ENCODE measurements at regions not wholly inside any gene's neighbourhood (a gene's known extent, or its start where the extent isn't known, plus 50 kb on each side); places are given as distances from the start of the nearest gene placed in this dataset.
"Not testable (repeated sequence)": the region's sequence is repeated elsewhere in the genome, so short reads cannot be mapped to it uniquely, and the experiment has no call there.

DNA sequence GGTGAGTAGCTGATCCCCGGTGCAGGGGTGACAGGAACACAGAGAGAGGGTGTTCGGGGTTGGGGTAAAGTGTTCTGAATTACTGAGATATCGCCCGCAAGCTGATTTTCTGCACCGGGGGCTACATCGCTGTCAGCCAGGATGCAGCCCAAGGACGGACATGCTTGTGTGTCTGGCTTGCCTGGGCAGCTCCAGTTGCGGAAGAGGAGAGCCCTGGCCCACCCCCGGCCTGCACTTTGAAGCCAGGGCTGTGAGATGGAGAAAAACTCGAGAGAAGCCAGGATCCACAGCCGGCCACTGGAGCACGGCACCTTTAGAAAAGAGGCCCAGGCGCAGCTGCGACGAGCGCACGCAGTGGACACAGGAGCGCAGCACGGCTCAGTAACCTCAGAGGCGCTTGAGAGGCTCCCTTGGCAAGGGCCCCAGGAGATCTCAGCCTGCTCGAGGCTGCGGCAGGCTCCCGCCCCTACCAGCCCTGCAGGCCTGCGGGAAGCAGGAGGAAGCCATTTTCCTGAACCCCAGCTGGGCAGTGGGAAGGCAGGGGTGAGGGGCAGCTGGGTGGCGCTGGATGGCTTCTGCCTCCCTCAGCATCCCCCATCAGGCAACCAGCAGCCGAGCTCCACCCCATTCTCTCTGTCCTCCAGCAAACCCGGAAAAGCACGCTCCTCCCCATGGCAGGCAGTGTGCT lies 59.2 kb downstream of the C9orf50 start:
- peak; percentile 32 for DNase-seq

DNA sequence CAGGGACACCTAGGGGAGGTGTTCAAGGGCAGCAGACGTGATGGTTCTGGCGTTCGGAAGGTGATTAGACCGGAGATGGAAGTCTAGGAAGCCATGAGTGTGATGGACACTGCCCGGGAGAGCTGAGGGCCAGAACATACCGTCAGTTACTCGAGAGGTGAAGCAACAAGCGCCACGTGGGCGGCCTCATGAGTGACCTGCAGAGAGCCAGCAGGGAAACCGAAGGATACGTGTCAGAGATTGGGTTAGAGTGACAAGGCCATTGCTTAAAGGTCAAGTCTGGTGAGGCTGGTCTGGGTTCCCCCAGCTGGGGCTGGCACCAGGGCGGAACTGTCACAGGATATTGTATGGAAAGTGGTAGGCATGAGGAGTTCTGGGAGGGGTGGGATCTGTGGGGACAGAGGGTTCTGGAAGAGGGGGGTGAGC lies 60.0 kb downstream of the C9orf50 start:
- DNase-seq = no peak

DNA sequence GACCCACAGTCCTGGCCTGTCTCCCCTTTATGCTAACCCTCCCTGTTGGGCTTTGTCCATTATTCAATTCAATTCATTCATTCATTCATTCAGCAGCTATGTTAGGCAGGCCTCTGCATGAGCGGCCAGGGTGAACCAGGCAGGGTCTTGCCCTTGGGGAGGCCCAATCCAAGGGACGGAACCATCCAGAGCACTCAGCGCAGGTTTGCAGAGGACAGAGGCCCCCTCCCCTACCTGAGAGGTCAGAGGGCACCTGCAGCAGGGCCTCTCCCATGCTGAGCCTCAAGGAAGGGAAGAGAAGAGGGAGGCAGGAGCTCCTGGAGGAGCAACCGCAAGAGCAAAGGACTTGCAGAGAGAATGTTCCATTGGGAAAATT lies 61.4 kb downstream of the C9orf50 start:
- no peak for DNase-seq

DNA sequence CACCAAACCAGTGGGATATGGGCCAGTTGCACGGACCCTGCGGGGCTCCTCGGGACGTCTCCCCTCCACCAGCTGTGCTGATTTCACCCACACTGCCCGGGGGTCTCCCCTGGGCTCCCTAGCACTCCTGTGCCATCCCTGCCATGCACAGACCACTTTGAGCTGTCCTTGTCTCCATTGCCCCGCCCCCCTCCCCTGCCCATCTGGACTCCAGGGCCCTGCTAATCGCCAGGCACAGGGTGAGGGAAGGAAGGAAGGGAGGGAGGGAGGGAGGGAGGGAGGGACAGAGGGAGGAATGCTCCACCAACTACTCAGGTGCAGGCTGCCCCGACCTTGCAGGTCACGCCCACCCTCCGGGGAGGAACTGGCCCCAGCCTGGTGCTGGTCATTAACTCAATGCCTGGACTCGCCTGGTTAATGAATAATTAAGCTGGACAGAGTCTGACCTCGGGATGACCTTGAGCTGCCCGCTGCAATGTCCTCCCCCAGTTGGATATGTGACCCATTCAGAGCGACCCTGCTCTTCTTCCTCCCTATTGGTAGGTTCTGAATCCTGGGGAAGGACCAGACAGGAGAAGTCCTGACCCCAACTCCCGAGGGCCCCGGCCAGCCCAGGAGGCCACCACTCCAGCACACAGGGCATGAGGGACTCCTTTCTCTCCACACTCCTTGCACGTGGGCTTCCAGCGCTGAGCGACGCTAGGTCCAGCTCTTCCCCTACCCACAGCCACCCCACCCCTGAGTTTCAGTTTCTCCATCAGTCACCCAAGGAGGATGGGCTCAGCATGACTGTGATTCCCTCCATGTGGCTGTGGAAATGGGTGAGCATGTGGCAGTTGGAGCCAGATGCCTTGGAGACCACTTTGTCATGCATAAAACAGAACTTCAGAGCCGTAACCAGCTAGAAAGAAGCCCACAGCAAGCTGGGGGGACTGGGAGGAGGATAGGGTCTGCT lies 62.1 kb downstream of the C9orf50 start:
- DNase-seq = peak; percentile 54

DNA sequence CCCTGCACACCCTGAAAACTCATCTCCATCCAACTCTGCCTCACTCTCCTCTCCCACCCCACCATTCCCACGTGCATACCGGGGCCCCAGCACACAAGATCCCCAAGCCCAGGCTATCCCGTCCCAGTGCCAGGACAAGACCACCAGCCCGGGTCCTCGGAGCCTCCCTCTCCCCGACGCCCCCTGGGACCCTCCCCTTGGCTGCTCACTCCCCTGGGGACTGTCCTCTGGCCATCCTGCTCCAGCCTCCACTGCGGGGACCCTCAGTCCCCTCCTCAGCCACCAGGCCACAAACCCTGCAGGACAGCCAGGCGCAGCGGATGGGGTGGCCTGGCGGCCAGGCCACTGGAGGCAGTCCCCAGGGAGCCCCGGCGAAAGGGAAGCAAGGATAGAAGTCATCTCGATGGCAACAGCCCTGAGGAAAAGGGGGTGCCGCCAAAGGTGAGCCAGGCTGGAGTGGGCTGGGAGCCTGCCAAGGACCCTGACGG lies 62.8 kb downstream of the C9orf50 start:
- no peak for DNase-seq

DNA sequence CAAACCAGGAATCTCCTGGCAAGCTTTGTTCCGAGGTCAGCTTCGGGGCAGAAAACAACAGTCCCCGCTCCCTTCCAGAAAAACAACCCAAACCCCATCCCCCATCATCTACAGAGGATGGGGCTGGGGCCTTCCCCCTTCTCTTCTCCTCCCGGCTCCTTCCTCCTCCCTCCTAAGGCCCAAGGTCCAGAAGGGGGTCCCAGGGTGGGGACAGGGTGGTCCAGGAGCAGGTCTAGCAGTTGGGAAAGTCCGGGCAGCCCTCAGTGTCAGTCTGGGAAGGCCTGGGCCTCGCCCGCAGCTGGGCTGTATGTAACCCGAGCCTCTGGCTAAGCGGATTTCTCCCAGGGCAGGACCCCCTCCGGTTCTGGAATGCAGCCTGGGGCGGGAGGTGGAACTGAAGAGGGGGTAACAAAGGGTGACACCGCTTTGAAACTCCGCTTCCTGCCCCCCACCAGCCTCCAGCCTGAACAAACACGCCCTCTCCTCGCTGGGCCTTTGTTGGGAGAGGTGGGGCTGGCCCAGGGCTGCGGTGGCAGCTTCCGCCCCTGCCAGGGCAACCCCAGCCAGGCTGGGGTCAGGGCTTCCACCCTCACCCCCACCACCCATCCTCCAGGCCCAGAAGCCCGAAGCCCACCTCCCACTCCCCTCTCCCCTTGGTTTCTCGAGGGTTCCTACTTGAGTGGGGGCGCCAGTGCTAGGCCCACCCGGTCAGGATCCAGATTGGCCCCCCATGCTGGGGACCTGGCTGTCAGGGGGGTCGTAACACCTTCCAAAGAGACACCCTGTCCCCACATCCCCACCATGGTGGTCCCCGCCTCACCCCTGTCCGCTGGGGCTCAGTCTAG lies 63.5 kb downstream of the C9orf50 start:
- peak; percentile 73 for DNase-seq

DNA sequence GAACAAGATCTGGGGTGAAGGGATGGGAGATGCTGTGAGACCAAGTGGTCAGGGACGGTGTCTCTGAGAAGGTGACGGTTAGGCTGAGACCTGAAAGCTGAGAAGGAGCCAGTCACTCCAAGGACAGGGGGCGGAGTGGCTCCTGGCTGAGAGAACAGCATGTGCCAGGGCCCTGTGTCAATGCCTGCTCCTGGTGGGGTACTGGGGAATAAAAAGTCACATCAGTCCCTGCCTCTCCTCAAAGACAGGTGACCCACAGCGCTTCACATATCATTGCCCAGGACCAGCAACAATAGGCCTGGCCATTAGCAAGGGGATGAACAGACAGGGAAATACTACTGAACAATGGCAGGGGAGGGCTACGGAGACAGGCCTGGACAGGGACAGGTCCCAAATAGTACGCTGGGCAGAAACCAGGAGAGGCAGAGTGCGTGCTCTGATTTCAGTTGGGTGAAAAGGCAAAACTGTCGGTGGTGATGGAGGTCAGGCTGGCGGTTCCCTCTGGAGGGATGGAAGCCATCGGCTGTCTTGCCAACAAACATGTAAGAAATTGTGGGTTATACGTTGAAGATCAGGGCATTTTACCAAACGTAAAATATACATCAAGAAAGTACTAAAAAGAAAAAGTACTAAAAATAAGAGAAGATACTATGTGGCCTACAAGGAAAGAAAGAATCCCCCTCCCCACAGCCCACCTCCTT lies 64.3 kb downstream of the C9orf50 start:
- DNase-seq = no peak

DNA sequence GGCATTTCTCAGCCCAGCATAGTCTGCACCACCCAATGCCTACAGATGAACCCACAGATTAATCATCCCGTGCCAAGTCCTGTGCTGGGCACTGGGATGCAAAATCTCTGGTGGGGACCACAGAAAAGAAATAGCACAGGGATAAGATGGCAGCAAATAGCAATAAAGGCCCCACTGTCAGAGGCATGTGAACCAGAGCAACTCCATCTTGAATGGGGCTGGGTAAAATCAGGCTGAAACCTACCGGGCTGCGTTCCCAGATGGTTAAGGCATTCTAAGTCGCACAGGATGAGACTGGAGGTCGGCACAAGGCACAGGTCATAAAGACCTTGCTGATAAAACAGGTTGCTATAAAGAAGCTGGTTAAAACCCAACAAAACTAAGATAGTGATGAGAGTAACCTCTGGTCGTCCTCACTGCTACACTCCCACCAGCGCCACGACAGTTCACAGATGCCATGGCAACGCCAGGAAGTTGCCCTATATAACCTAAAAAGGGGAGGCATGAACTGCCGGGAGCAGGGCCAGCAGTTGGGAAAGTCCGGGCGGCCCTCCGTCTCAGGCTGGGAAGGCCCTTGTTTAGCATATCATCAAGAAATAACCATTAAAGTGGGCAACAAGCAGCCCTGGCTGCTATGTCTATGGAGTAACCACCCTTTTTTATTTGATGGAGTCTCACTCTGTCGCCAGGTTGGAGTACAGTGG lies 65.2 kb downstream of the C9orf50 start:
- DNase-seq = no peak

DNA sequence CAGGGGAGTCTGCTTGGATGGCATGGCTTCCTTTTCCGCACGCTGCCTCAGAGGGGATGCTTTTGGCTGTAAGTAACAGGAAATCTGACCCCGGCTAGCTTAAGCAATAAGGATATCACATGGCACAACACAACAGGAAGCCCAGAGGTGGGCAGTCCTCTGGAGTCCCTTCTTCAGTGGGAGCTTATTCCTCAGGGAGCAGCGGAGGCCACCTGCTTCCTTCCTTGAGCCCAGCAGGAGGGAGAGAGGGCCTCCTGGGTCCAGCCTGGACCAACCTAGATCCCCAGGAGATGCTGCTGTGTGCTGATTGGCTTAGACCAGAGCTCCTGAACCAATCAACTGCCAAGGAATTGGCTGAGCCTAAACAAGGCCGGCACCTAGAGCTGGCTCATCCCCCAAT lies 66.3 kb downstream of the C9orf50 start:
- DNase-seq = no peak

DNA sequence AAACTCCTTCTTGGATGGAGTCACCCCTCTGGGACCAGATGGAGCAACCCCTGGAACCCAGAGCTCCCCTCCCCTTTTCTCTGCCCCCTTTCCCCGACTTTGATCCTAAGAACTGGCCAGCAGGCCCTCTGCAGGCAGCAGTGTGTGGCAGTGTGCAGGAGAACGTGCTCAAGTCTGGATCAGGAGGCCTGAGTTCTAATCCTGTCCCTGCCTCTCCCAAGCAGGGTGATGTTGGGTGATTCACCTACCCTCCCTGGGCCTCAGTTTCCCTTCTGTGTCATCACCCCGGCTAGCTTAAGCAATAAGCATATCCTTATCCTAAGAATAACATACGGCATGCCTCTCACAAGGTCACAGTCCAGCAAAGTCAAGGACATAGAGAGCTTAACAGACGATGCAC lies 67.6 kb downstream of the C9orf50 start:
- DNase-seq = no peak

DNA sequence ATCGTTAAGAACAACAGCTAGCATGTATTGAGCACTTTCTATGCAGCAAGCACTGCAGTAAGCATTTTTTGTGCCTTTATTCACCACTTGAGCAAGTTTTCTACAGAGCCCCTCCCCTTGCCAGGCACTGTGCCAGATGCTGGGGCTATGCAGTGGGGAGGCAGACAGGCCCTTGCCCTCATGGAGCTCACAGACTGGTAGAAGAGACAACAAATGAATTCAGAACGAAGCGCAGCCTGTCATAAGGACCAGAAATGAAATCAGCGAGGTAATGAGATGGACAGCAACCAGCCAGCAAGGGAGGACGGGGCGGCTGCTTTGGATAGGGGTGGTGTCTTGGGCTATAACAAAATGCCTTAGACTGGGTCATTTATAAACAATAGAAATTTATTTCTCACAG lies 68.8 kb downstream of the C9orf50 start:
- no peak for DNase-seq

DNA sequence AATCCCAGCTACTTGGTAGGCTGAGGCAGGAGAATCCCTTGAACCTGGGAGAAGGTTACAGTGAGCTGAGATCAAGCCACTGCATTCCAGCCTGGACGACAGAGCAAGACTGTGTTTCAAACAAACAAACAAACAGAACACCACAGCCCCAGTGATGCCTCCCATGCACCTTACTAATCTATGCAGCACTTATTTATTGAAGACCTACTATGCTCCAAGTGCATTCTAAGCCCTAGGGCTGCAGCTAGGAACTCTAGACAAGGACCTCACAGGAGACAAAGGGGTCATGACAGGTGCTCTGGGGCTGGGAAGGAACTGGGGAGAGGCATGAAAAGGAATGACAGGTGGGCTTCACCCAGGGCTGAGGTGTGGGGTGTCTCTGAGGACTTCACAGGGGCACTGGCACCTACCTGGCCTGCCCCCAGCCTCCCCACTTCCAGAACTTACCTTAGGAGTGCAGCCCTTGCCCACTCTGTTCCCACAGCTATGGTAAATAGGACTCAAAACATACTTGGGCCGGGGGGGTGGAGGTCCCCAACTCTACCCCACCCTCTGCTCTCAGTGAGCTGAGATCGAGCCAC lies 69.4 kb downstream of the C9orf50 start:
- no peak for DNase-seq

DNA sequence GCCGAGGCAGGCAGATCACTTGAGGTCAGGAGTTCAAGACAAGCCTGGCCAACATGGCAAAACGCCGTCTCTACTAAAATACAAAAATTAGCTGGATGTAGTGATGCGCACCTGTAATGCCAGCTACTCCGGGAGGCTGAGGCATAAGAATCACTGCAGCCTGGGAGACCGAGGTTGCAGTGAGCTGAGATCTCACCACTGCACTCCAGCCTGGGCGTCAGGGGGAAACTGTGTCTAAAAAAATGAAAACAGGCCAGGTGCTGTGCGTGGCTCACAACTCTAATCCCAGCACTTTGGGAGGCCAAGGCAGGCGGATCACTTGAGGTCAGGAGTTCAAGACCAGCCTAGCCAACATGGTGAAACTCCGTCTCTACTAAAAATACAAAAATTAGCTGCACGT lies 69.9 kb downstream of the C9orf50 start:
- not testable (repeated sequence) for DNase-seq

DNA sequence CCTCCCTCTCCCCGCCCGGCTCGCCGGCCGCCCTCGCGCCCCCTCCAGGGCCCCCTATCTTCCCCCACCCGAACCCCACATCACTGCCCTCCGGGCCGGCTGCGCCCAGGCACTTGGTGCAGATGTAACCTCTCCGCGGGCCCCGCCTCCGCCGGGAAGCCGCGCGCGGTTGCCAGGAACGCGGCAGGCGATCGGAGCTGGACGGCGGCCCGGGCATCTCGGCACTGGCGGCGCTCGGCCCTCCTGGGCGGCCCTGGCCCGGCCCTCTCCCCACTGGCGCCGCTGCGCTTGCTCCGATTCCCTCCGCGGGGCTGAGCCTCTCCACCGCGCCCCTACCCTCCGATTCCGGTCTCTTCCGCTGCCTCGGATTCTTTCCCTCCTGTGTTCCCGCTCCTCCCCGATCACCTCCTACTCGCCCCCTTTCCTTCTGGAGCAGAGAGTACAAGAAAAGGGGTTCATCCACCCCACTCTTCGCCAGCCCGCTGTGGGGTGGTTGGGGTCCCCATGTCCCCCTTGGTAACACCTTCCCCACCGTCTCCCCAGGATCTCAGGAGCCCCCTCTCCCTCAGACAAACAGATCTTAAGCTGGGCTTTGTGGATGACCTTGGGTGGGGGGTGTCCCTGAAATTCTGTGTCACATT lies 70.6 kb downstream of the C9orf50 start:
- no peak for DNase-seq

DNA sequence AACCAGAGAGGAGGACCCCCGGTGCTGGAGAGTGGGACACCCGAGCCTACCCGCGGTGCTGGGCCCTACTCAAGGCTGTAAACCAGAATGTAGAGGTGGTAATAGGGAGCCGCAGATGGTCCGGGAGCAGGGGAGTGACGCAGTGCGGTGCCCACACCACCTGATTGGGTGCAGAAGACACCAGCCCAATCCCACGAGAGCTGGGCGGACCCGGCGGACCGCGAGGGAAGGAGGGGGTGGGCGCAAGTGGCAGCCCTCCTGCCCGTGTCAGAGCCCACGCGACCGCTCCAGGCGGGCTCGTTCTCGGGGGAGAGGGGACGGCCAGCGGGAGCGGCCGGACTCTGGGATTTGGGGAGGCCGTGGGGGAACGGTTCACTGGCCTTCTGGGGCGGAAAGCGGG lies 71.2 kb downstream of the C9orf50 start:
- peak; percentile 24 for DNase-seq

DNA sequence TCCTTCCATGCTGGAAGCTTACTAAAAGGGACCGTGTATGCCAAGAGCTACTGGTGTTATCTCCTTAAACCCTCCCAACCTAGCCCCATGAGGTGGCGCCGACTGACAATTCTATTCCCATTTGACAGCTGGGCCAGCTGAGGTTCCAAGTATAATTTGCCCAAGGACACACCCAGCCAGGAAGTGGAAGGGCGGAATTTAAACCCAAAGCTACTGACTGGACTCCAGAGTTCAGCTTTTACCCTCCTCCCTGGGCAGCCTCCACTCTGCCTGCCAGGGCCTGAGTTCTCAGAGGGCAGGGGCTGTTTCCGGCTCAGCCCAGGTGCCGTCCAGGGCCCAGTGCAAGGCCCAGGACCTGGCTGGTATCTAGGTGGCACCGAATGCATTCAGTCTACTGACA lies 71.8 kb downstream of the C9orf50 start:
- DNase-seq = no peak

DNA sequence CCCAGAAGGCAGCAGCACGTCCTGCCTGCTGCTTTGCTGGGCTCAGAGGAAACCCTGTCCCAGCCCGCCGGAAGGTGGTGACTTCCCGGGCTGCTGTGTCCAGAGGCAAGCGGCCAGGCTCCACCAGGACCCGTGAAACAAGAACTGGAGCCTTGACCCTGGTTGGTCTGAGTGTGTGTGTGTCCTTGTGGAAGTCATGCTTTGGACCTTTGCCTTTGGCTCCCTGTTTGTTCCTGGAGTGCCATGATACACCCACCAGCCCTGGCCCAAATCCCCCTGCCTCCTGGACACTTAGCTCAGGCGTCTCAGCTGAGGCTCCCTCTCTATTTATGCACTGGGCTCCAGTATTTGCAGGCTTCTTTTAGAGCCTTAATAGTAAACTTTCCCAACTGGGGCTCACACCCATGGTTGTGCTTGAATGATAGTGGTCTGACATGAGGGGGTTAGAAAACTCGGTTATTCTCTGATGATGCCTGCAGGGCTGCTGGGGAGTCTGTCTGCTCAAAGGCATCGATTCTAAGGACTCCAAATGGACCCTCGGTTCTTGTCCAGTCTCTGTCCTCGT lies 72.2 kb downstream of the C9orf50 start:
- DNase-seq = no peak

DNA sequence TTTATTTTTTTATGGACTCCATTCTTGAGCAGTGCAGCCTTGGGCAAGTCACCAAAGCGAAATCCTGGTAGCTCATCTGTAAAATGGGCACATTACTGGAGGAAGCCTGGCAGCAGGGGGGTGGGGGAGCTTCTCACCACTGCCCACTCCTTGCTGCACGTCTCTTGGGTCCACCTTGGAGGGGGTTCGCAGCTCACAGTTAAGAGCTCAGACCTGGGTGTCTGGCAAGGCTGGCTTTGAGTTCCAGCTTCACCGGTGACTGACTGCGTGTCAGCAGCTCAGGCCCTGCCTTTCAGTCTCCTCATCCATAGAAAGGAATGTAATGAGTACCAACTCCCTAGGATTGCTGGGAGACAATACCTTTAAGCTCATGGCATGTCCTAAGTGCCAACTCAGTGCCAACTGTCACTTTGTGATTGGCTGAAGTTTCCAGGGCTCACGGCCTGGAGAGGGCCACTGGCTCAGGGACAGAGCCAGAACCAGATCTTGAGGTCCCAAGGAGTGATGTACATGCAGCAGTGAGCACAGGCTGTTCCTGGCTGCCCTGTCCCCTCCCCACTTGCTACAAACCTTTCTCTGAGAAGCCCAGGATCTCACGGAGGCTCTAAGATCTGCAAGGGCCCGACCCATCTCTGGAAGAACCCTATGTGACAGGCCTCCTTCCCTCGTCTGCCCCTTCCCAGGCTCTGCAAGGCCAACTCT lies 72.9 kb downstream of the C9orf50 start:
- DNase-seq = no peak

DNA sequence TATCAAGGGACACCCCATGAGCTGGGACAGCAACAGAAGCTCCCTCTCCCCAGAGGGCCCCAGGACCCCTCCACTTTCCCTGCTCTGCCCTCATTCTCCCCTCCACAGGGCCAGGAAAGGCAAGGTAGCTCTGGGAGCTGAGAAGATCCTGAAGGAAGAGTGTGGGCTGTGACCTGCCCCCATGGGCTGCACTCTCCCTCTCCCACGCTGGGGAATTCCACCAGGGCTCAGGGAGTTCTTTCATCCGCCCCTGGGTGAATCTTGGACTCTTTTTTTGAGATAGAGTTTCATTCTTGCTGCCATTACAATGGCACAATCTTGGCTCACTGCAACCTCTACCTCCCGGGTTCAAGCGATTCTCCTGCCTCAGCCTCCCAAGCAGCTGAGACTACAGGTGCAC lies 73.8 kb downstream of the C9orf50 start:
- DNase-seq = no peak

DNA sequence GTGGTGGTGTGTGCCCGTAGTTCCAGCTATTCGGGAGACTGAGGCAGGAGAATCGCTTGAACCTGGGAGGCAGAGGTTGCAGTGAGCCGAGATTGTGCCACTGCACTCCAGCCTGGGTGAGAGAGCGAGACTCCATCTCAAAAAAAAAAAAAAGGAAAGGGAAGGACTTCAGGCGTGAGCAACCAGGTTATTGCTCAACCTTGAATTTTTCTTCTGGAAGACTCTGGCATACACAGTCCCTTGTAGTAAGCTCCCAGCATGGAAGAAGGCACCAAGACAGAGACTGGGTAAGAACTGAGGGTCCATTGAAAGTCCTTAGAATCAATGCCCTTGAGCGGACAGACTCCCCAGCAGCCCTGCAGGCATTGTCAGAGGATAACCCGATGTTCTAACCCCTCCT lies 75.0 kb downstream of the C9orf50 start:
- DNase-seq = not testable (repeated sequence)
